ENCODE measurements at regions not wholly inside any gene's neighbourhood (a gene's known extent, or its start where the extent isn't known, plus 50 kb on each side); places are given as distances from the start of the nearest gene placed in this dataset.

DNA sequence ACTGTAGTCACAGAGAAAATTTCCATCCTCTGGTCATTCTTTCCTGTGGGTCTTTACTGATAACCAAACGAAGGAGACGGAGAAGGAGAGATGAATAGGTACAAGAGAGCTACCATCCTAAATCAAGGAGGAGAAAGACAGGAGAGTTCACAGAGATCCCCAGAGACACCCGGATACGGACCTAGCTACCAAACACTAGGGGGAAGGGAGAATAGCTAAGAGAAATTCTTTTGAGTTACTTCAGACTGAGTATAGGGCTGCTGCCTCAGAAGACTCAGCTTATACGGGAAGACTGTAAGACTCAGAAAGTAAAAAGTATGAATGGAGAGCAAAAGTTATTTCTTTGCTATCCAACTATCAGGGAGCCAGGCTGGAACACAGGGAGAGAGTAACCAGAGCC is 572.1 kb downstream of the C4orf33 start:
- Histone ChIP-seq H3K36me3 (ENCODE audit: insufficient read depth, low read length) (no peaks in the 10 kb centered on the region), H3K9ac (ENCODE audit: insufficient read length) (no peak overlapping the region), H3K4me3 (no peak overlapping the region), H3K27ac (no peak overlapping the region), H3K9me3 (ENCODE audit: low read depth, low read length) (no peaks in the 10 kb centered on the region)
- DNase-seq (ENCODE audit: low read depth, low spot score), result no peak
- TF ChIP-seq FOXP2 (optimal IDR thresholded peaks at IDR 0.05; ENCODE audit: control extremely low read depth, extremely low read length, insufficient read depth) (no peak), POLR2AphosphoS5 (IDR thresholded peaks at IDR 0.05; ENCODE audit: borderline replicate concordance, low read depth, low read length) (no peak), EZH2 (IDR thresholded peaks at IDR 0.05) (no peak)

DNA sequence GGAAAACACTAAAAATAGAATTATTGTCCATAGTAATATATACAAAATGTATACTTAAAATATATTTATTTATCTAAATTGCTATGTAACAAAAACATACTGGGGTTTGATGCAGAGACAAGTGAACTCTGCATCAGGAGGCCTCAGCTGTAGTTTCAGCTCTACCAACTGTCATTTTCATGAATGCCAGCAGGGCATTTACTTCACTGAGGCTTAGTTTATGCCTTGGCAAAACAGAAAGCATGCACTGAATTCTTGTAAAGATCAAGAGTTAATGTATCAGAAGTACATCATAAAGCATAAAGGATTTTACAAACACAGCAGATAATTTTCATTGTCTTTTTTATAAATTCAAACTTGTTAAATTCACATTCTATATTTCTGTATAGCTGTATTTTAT is 577.0 kb downstream of the C4orf33 start:
- no peak for TF ChIP-seq POLR2AphosphoS5 (IDR thresholded peaks at IDR 0.05; ENCODE audit: borderline replicate concordance, low read depth, low read length)
- TF ChIP-seq FOXP2 (optimal IDR thresholded peaks at IDR 0.05; ENCODE audit: control extremely low read depth, extremely low read length, insufficient read depth), result no peak
- TF ChIP-seq EZH2 (IDR thresholded peaks at IDR 0.05), result no peak
- Histone ChIP-seq H3K36me3 (ENCODE audit: insufficient read depth, low read length) (no peaks in the 10 kb centered on the region), H3K27ac (no peak overlapping the region), H3K4me3 (no peak overlapping the region), H3K9ac (ENCODE audit: insufficient read length) (no peak overlapping the region), H3K9me3 (ENCODE audit: low read depth, low read length) (no peaks in the 10 kb centered on the region)
- no peak for DNase-seq (ENCODE audit: low read depth, low spot score)

DNA sequence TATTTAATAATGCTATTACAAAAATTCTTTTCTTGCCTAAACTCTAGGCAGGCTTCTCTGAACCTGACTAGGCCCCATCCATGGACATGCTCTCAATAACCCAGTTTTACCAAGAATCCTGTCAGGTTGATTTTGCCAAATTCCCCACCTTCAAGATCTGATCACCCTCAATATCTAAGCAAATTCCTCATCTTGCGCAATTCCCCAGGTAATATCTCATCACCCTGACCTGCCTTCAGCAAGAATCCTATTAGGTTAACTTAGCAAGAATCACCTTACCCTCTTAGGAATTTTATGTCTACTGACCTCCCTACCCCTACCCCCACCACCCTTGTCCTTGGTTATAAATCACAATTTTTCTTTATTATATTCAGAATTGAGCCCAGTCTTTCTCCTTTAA is 579.1 kb downstream of the C4orf33 start:
- Histone ChIP-seq H3K4me3 (no peak overlapping the region), H3K9ac (ENCODE audit: insufficient read length) (no peak overlapping the region), H3K36me3 (ENCODE audit: insufficient read depth, low read length) (no peaks in the 10 kb centered on the region), H3K9me3 (ENCODE audit: low read depth, low read length) (no peaks in the 10 kb centered on the region), H3K27ac (no peak overlapping the region)
- TF ChIP-seq FOXP2 (optimal IDR thresholded peaks at IDR 0.05; ENCODE audit: control extremely low read depth, extremely low read length, insufficient read depth) (no peak), EZH2 (IDR thresholded peaks at IDR 0.05) (no peak), POLR2AphosphoS5 (IDR thresholded peaks at IDR 0.05; ENCODE audit: borderline replicate concordance, low read depth, low read length) (no peak)
- DNase-seq (ENCODE audit: low read depth, low spot score), result no peak

DNA sequence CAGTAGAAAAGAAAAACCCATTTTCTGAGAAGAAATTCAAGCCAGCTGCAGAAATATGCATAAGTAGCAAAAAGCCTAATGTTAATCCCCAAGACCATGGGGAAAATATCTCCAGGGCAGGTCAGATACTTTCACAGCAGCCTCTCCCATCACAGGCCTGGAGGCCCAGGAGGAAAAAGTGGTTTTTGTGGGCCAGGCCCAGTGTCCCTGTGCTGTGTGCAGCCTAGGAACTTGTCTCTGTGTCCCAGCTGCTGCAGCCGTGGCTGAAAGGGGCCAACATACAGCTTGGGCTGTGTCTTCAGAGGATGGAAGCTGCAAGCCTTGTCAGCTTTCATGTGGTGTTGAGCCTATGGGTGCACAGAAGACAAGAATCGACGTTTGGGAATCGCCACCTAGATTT is 581.0 kb downstream of the C4orf33 start:
- no peak overlapping the region for H3K9ac ChIP-seq (ENCODE audit: insufficient read length)
- H3K27ac ChIP-seq, result no peak overlapping the region
- no peaks in the 10 kb centered on the region for H3K9me3 ChIP-seq (ENCODE audit: low read depth, low read length)
- DNase-seq (ENCODE audit: low read depth, low spot score), result no peak
- no peak for TF ChIP-seq FOXP2 (optimal IDR thresholded peaks at IDR 0.05; ENCODE audit: control extremely low read depth, extremely low read length, insufficient read depth)
- no peak for TF ChIP-seq EZH2 (IDR thresholded peaks at IDR 0.05)
- no peak for TF ChIP-seq POLR2AphosphoS5 (IDR thresholded peaks at IDR 0.05; ENCODE audit: borderline replicate concordance, low read depth, low read length)
- no peak overlapping the region for H3K4me3 ChIP-seq
- H3K36me3 ChIP-seq (ENCODE audit: insufficient read depth, low read length), result no peaks in the 10 kb centered on the region

DNA sequence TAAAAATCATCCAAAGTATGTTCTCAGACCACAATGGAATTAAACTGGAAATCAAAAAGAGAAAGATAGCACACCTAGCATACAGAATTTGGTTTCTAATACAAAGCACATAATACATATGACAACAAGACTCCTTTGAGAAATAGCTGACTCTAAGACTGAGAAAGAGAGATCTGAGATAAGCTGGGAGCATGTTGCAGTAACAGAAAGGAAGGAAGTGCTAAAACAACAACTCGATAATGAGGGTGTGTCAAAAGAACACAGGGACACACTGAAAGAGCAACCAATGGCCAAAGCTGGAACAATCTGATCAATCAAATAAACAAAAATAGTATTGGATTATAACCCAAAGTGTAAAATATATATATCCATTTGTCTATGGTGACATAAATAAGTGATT is 586.6 kb downstream of the C4orf33 start:
- Histone ChIP-seq H3K9me3 (ENCODE audit: low read depth, low read length) (no peaks in the 10 kb centered on the region), H3K9ac (ENCODE audit: insufficient read length) (no peak overlapping the region), H3K36me3 (ENCODE audit: insufficient read depth, low read length) (no peaks in the 10 kb centered on the region), H3K4me3 (no peak overlapping the region), H3K27ac (no peak overlapping the region)
- no peak for DNase-seq (ENCODE audit: low read depth, low spot score)
- TF ChIP-seq FOXP2 (optimal IDR thresholded peaks at IDR 0.05; ENCODE audit: control extremely low read depth, extremely low read length, insufficient read depth), result no peak
- TF ChIP-seq POLR2AphosphoS5 (IDR thresholded peaks at IDR 0.05; ENCODE audit: borderline replicate concordance, low read depth, low read length), result no peak
- TF ChIP-seq EZH2 (IDR thresholded peaks at IDR 0.05), result no peak

DNA sequence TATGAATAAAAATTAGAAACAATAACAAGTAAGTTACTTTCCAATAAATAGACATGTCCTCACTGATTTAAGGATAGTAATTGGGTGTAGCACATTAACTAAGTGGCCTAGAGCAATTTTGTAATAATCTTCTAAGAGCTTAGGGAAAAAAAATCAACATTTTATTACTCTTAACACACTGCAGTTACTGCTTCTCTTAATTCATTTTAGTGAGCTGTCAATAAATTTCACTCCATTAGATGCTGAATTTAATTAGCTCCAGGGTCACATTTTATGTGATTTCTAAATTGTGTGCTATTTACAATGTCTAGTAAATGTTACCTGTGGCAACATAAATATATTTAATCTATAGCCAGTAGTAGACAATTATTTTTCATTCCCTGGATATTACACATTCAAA is 612.0 kb downstream of the C4orf33 start:
- no peak overlapping the region for H3K4me3 ChIP-seq
- no peak for DNase-seq (ENCODE audit: low read depth, low spot score)
- H3K27ac ChIP-seq, result no peak overlapping the region
- H3K9ac ChIP-seq (ENCODE audit: insufficient read length), result no peak overlapping the region
- no peaks in the 10 kb centered on the region for H3K36me3 ChIP-seq (ENCODE audit: insufficient read depth, low read length)
- no peak for TF ChIP-seq FOXP2 (optimal IDR thresholded peaks at IDR 0.05; ENCODE audit: control extremely low read depth, extremely low read length, insufficient read depth)
- no peak for TF ChIP-seq EZH2 (IDR thresholded peaks at IDR 0.05)
- no peak for TF ChIP-seq POLR2AphosphoS5 (IDR thresholded peaks at IDR 0.05; ENCODE audit: borderline replicate concordance, low read depth, low read length)
- no peaks in the 10 kb centered on the region for H3K9me3 ChIP-seq (ENCODE audit: low read depth, low read length)

GRCh38 chr4:129708784-129709183 is 612.8 kb downstream of the C4orf33 start:
- no peak for DNase-seq (ENCODE audit: low read depth, low spot score)
- Histone ChIP-seq H3K9ac (ENCODE audit: insufficient read length) (no peak overlapping the region), H3K27ac (no peak overlapping the region), H3K9me3 (ENCODE audit: low read depth, low read length) (no peaks in the 10 kb centered on the region), H3K4me3 (no peak overlapping the region), H3K36me3 (ENCODE audit: insufficient read depth, low read length) (no peaks in the 10 kb centered on the region)
- TF ChIP-seq FOXP2 (optimal IDR thresholded peaks at IDR 0.05; ENCODE audit: control extremely low read depth, extremely low read length, insufficient read depth) (no peak), POLR2AphosphoS5 (IDR thresholded peaks at IDR 0.05; ENCODE audit: borderline replicate concordance, low read depth, low read length) (no peak), EZH2 (IDR thresholded peaks at IDR 0.05) (no peak)

GRCh38 chr4:129738175-129738574 is 642.2 kb downstream of the C4orf33 start:
- no peak for DNase-seq (ENCODE audit: low read depth, low spot score)
- no peak overlapping the region for H3K9ac ChIP-seq (ENCODE audit: insufficient read length)
- H3K27ac ChIP-seq, result no peak overlapping the region
- H3K4me3 ChIP-seq, result no peak overlapping the region
- no peaks in the 10 kb centered on the region for H3K36me3 ChIP-seq (ENCODE audit: insufficient read depth, low read length)
- no peak for TF ChIP-seq POLR2AphosphoS5 (IDR thresholded peaks at IDR 0.05; ENCODE audit: borderline replicate concordance, low read depth, low read length)
- no peak for TF ChIP-seq EZH2 (IDR thresholded peaks at IDR 0.05)
- no peak for TF ChIP-seq FOXP2 (optimal IDR thresholded peaks at IDR 0.05; ENCODE audit: control extremely low read depth, extremely low read length, insufficient read depth)
- no peaks in the 10 kb centered on the region for H3K9me3 ChIP-seq (ENCODE audit: low read depth, low read length)

GRCh38 chr4:129747756-129748155 is 651.8 kb downstream of the C4orf33 start:
- Histone ChIP-seq H3K4me3 (no peak overlapping the region), H3K9me3 (ENCODE audit: low read depth, low read length) (no peaks in the 10 kb centered on the region), H3K27ac (no peak overlapping the region), H3K36me3 (ENCODE audit: insufficient read depth, low read length) (no peaks in the 10 kb centered on the region), H3K9ac (ENCODE audit: insufficient read length) (no peak overlapping the region)
- TF ChIP-seq FOXP2 (optimal IDR thresholded peaks at IDR 0.05; ENCODE audit: control extremely low read depth, extremely low read length, insufficient read depth) (no peak), POLR2AphosphoS5 (IDR thresholded peaks at IDR 0.05; ENCODE audit: borderline replicate concordance, low read depth, low read length) (no peak), EZH2 (IDR thresholded peaks at IDR 0.05) (no peak)
- DNase-seq (ENCODE audit: low read depth, low spot score), result no peak

All from SK-N-MC (cell line).